ENCODE measurements at regions not wholly inside any gene's neighbourhood (a gene's known extent, or its start where the extent isn't known, plus 50 kb on each side); places are given as distances from the start of the nearest gene placed in this dataset.

GRCh38 chr11:64472593-64473455, 82.9 kb upstream of the SLC22A11 start:
- TF ChIP-seq CTCF (IDR thresholded peaks at IDR 0.05) (no peak), POLR2A (IDR thresholded peaks at IDR 0.05) (no peak)
